ENCODE measurements at regions not wholly inside any gene's neighbourhood (a gene's known extent, or its start where the extent isn't known, plus 50 kb on each side); places are given as distances from the start of the nearest gene placed in this dataset.

DNA sequence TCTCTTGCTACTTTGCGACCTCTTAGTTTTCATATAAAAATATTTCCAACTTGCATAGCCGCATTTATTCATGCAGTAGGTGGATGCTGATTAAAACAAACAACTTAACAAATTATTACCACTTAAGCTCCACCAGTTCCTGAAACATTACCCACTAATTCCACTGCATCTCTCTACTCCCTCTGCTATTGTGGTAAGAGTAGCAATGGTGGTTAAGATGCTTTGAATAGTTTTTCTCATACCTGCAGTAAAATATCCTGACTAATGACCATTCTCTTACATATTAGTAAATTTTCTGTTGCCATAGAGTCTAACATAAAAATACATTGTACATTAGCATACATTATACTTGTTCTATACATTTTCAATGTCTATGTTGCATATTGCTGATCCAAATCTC lies 397.6 kb upstream of the PLSCR5 start:
- Histone ChIP-seq H3K9me3 (replicated peaks in 1 of 2; ENCODE audit: control insufficient read depth in 2 of 2, insufficient read depth in 1 of 2, low read depth in 1 of 2, low read length in 2 of 2) (no peaks in the 10 kb centered on the region), H3K14ac (ENCODE audit: low read length) (no peak overlapping the region), H3K36me3 (replicated peaks in 1 of 2; ENCODE audit: control insufficient read depth in 2 of 2, insufficient read depth in 2 of 2, low read length in 2 of 2) (no peaks in the 10 kb centered on the region), H3K18ac (ENCODE audit: low read length) (no peak overlapping the region), H3K27me3 (ENCODE audit: control insufficient read depth in 3 of 3, insufficient read depth in 3 of 3, low read depth in 1 of 3, low read length in 3 of 3) (no peaks in the 10 kb centered on the region), H4K91ac (ENCODE audit: low read depth, low read length, poor library complexity) (no peak overlapping the region), H2BK15ac (ENCODE audit: low read length) (no peak overlapping the region), H3K4me2 (ENCODE audit: insufficient read depth, low read length, poor library complexity, severe bottlenecking) (no peak overlapping the region), H3K9ac (ENCODE audit: low read depth, low read length, poor library complexity) (no peak overlapping the region), H3K4ac (ENCODE audit: low read length) (no peak overlapping the region), H2BK5ac (ENCODE audit: low read length) (no peak overlapping the region), H2AK5ac (ENCODE audit: low read depth, low read length) (no peak overlapping the region), H2AFZ (ENCODE audit: low read length) (no peak overlapping the region), H3K27ac (replicated peaks; ENCODE audit: low read length) (no peak overlapping the region), H2BK120ac (ENCODE audit: low read depth, low read length) (no peak overlapping the region), H3K23ac (ENCODE audit: low read depth, low read length, poor library complexity) (no peak overlapping the region), H4K8ac (ENCODE audit: low read depth, low read length) (no peak overlapping the region), H3K4me1 (ENCODE audit: control insufficient read depth in 2 of 2, insufficient read depth in 1 of 2, low read depth in 1 of 2, low read length in 2 of 2) (no peaks in the 10 kb centered on the region), H3K79me1 (ENCODE audit: low read depth, low read length) (no peaks in the 10 kb centered on the region), H2BK12ac (ENCODE audit: low read length) (no peak overlapping the region), H3K4me3 (ENCODE audit: low read length in 2 of 2) (no peak overlapping the region)
- WGBS, 2 donors (ENCODE audit: extremely low coverage in 2 of 2, insufficient read length in 2 of 2, insufficient replicate concordance in 1 of 2): no CpG with 5 or more reads among the region's 2 CpGs
- no peak for DNase-seq (ENCODE audit: low spot score)

DNA sequence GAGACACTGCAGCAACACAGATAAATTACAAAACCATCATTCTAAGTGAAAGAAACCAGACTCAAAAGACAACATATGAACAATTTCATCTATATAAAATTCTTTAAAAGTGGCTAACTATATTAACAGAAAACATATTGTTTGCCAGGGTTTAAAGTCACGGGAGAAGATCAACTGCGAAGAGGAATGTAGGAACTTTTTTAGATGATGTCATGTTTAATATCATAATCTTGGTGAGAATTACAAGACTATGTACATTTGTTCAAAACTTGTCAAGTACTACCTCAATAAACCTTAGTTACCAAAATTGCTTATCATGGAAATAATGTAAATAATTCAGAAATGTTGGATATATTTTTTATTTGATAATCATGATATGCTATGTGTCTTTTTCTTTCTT lies 395.1 kb upstream of the PLSCR5 start:
- Histone ChIP-seq H2AK5ac (ENCODE audit: low read depth, low read length) (no peak overlapping the region), H3K4me3 (ENCODE audit: low read length in 2 of 2) (no peak overlapping the region), H4K91ac (ENCODE audit: low read depth, low read length, poor library complexity) (no peak overlapping the region), H3K23ac (ENCODE audit: low read depth, low read length, poor library complexity) (no peak overlapping the region), H3K4me2 (ENCODE audit: insufficient read depth, low read length, poor library complexity, severe bottlenecking) (no peak overlapping the region), H3K14ac (ENCODE audit: low read length) (no peak overlapping the region), H2BK120ac (ENCODE audit: low read depth, low read length) (no peak overlapping the region), H3K9ac (ENCODE audit: low read depth, low read length, poor library complexity) (no peak overlapping the region), H2BK5ac (ENCODE audit: low read length) (no peak overlapping the region), H2BK12ac (ENCODE audit: low read length) (no peak overlapping the region), H3K18ac (ENCODE audit: low read length) (no peak overlapping the region), H3K4ac (ENCODE audit: low read length) (no peak overlapping the region), H2AFZ (ENCODE audit: low read length) (no peak overlapping the region), H3K4me1 (ENCODE audit: control insufficient read depth in 2 of 2, insufficient read depth in 1 of 2, low read depth in 1 of 2, low read length in 2 of 2) (no peaks in the 10 kb centered on the region), H3K9me3 (replicated peaks in 1 of 2; ENCODE audit: control insufficient read depth in 2 of 2, insufficient read depth in 1 of 2, low read depth in 1 of 2, low read length in 2 of 2) (no peaks in the 10 kb centered on the region), H2BK15ac (ENCODE audit: low read length) (no peak overlapping the region), H3K36me3 (replicated peaks in 1 of 2; ENCODE audit: control insufficient read depth in 2 of 2, insufficient read depth in 2 of 2, low read length in 2 of 2) (no peaks in the 10 kb centered on the region), H3K27me3 (ENCODE audit: control insufficient read depth in 3 of 3, insufficient read depth in 3 of 3, low read depth in 1 of 3, low read length in 3 of 3) (no peaks in the 10 kb centered on the region), H3K79me1 (ENCODE audit: low read depth, low read length) (no peaks in the 10 kb centered on the region), H3K27ac (replicated peaks; ENCODE audit: low read length) (no peak overlapping the region), H4K8ac (ENCODE audit: low read depth, low read length) (no peak overlapping the region)
- DNase-seq (ENCODE audit: low spot score): no peak
- no CpG with 5 or more reads among the region's 2 CpGs for WGBS, 2 donors (ENCODE audit: extremely low coverage in 2 of 2, insufficient read length in 2 of 2, insufficient replicate concordance in 1 of 2)

DNA sequence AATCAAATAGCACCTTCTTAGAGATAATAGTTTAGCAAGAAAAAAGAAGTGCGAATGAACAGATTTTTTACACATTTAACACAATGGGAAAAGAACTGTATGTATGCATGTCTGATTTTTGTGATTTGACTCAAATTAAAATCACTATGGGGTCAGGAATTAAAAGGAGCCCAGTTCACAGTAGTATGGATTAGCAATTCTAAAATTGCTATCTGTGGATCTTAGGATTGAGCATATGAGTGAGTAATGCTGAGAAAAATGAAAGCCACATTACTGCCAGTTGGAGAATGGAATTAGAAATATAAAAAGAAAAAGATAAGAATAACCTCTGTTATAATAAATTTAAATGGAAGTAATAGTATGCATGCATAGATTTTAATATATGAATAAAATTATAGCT lies 386.8 kb upstream of the PLSCR5 start:
- no peak overlapping the region for H2BK5ac ChIP-seq (ENCODE audit: low read length)
- H3K18ac ChIP-seq (ENCODE audit: low read length): no peak overlapping the region
- H3K9me3 ChIP-seq (replicated peaks in 1 of 2; ENCODE audit: control insufficient read depth in 2 of 2, insufficient read depth in 1 of 2, low read depth in 1 of 2, low read length in 2 of 2): no peaks in the 10 kb centered on the region
- no peak overlapping the region for H3K27ac ChIP-seq (replicated peaks; ENCODE audit: low read length)
- no peak overlapping the region for H4K8ac ChIP-seq (ENCODE audit: low read depth, low read length)
- no peak overlapping the region for H3K4me2 ChIP-seq (ENCODE audit: insufficient read depth, low read length, poor library complexity, severe bottlenecking)
- no peak overlapping the region for H3K4ac ChIP-seq (ENCODE audit: low read length)
- no peak overlapping the region for H3K4me3 ChIP-seq (ENCODE audit: low read length in 2 of 2)
- no peak overlapping the region for H3K23ac ChIP-seq (ENCODE audit: low read depth, low read length, poor library complexity)
- no peaks in the 10 kb centered on the region for H3K4me1 ChIP-seq (ENCODE audit: control insufficient read depth in 2 of 2, insufficient read depth in 1 of 2, low read depth in 1 of 2, low read length in 2 of 2)
- no peak overlapping the region for H4K91ac ChIP-seq (ENCODE audit: low read depth, low read length, poor library complexity)
- H3K27me3 ChIP-seq (ENCODE audit: control insufficient read depth in 3 of 3, insufficient read depth in 3 of 3, low read depth in 1 of 3, low read length in 3 of 3): no peaks in the 10 kb centered on the region
- no peaks in the 10 kb centered on the region for H3K36me3 ChIP-seq (replicated peaks in 1 of 2; ENCODE audit: control insufficient read depth in 2 of 2, insufficient read depth in 2 of 2, low read length in 2 of 2)
- no peak for DNase-seq (ENCODE audit: low spot score)
- no peak overlapping the region for H2BK120ac ChIP-seq (ENCODE audit: low read depth, low read length)
- WGBS, 2 donors (ENCODE audit: extremely low coverage in 2 of 2, insufficient read length in 2 of 2, insufficient replicate concordance in 1 of 2): no CpG with 5 or more reads among the region's 1 CpG
- H2AFZ ChIP-seq (ENCODE audit: low read length): no peak overlapping the region
- H2BK15ac ChIP-seq (ENCODE audit: low read length): no peak overlapping the region
- no peaks in the 10 kb centered on the region for H3K79me1 ChIP-seq (ENCODE audit: low read depth, low read length)
- no peak overlapping the region for H3K9ac ChIP-seq (ENCODE audit: low read depth, low read length, poor library complexity)
- H2AK5ac ChIP-seq (ENCODE audit: low read depth, low read length): no peak overlapping the region
- H3K14ac ChIP-seq (ENCODE audit: low read length): no peak overlapping the region
- no peak overlapping the region for H2BK12ac ChIP-seq (ENCODE audit: low read length)

DNA sequence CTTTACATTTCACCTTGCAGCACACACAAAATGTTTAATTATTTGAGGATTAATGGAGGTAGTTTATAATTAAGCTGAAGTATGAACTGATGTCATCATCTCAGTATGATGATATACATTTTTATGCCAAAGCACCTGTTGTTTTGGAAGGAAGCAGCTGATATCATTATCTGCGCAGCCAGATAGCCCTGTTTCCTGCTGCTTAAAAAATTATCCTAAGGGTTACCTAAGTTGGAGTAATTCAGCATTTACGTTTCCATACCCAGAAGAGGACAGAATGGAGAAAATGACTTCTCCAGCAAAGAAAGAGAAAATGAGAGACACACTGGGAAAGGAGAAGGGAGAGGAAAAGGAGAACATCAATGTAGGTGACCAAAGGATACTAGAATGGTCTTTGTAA lies 370.3 kb upstream of the PLSCR5 start:
- Histone ChIP-seq H4K8ac (ENCODE audit: low read depth, low read length) (no peak overlapping the region), H2AK5ac (ENCODE audit: low read depth, low read length) (no peak overlapping the region), H3K27ac (replicated peaks; ENCODE audit: low read length) (no peak overlapping the region), H3K23ac (ENCODE audit: low read depth, low read length, poor library complexity) (no peak overlapping the region), H3K4me1 (ENCODE audit: control insufficient read depth in 2 of 2, insufficient read depth in 1 of 2, low read depth in 1 of 2, low read length in 2 of 2) (no peaks in the 10 kb centered on the region), H3K27me3 (ENCODE audit: control insufficient read depth in 3 of 3, insufficient read depth in 3 of 3, low read depth in 1 of 3, low read length in 3 of 3) (no peaks in the 10 kb centered on the region), H2BK5ac (ENCODE audit: low read length) (no peak overlapping the region), H3K36me3 (replicated peaks in 1 of 2; ENCODE audit: control insufficient read depth in 2 of 2, insufficient read depth in 2 of 2, low read length in 2 of 2) (no peaks in the 10 kb centered on the region), H4K91ac (ENCODE audit: low read depth, low read length, poor library complexity) (no peak overlapping the region), H3K9ac (ENCODE audit: low read depth, low read length, poor library complexity) (no peak overlapping the region), H2BK15ac (ENCODE audit: low read length) (no peak overlapping the region), H2BK12ac (ENCODE audit: low read length) (no peak overlapping the region), H2BK120ac (ENCODE audit: low read depth, low read length) (no peak overlapping the region), H3K18ac (ENCODE audit: low read length) (no peak overlapping the region), H3K14ac (ENCODE audit: low read length) (no peak overlapping the region), H3K4ac (ENCODE audit: low read length) (no peak overlapping the region), H3K9me3 (replicated peaks in 1 of 2; ENCODE audit: control insufficient read depth in 2 of 2, insufficient read depth in 1 of 2, low read depth in 1 of 2, low read length in 2 of 2) (no peaks in the 10 kb centered on the region), H2AFZ (ENCODE audit: low read length) (no peak overlapping the region), H3K79me1 (ENCODE audit: low read depth, low read length) (no peaks in the 10 kb centered on the region), H3K4me2 (ENCODE audit: insufficient read depth, low read length, poor library complexity, severe bottlenecking) (no peak overlapping the region), H3K4me3 (ENCODE audit: low read length in 2 of 2) (no peak overlapping the region)
- no peak for DNase-seq (ENCODE audit: low spot score)
- no CpG with 5 or more reads among the region's 2 CpGs for WGBS, 2 donors (ENCODE audit: extremely low coverage in 2 of 2, insufficient read length in 2 of 2, insufficient replicate concordance in 1 of 2)
